Progenitor cell of endocrine pancreas (in vitro differentiated cells): ENCODE measurements at regions not wholly inside any gene's neighbourhood (a gene's known extent, or its start where the extent isn't known, plus 50 kb on each side); places are given as distances from the start of the nearest gene placed in this dataset.

Experiments used
- DNase-seq: peaks from one replicate; pipeline ENCODE4 v3.0.0; 2021; ENCODE audit warnings: low spot score; ENCODE audit not compliant: unreplicated experiment
- H3K27ac Mint-ChIP-seq: 2 replicates; pipeline ENCODE4 v1.8.0; 2021; ENCODE audit warnings: mild to moderate bottlenecking, moderate library complexity, mixed read lengths
- H3K27me3 Mint-ChIP-seq: 2 replicates; pipeline ENCODE4 v1.8.0; 2021; ENCODE audit warnings: mixed read lengths
- H3K36me3 Mint-ChIP-seq: 2 replicates; pipeline ENCODE4 v1.8.0; 2022; ENCODE audit warnings: mixed read lengths; ENCODE audit not compliant: insufficient read depth
- H3K4me1 Mint-ChIP-seq: 2 replicates; pipeline ENCODE4 v1.8.0; 2021; ENCODE audit warnings: low read depth, mixed read lengths
- H3K4me3 Mint-ChIP-seq: 2 replicates; pipeline ENCODE4 v1.8.0; 2021; ENCODE audit warnings: low read depth, mild to moderate bottlenecking, moderate library complexity, mixed read lengths
- H3K9me3 Mint-ChIP-seq: 2 replicates; pipeline ENCODE4 v1.8.0; 2021; ENCODE audit warnings: low read depth, mixed read lengths
- CTCF ChIP-seq: fragments of 200-600 bp; sonication (generic); IDR thresholded peaks from one replicate; pipeline ENCODE4 v1.5.0; 2021; ENCODE audit warnings: antibody characterized with exemption, mild to moderate bottlenecking; ENCODE audit not compliant: unreplicated experiment

GRCh38 chr6:19515939-19516338, 321.2 kb upstream of the ID4 start:
- Mint-ChIP-seq H3K9me3 (peaks cover 48% of the 10 kb centered on the region), H3K4me3 (no peak overlapping the region), H3K4me1 (no peaks in the 10 kb centered on the region), H3K27ac (no peak overlapping the region), H3K36me3 (peaks cover 16% of the 10 kb centered on the region), H3K27me3 (no peaks in the 10 kb centered on the region)
- no peak for DNase-seq
- no peak for TF ChIP-seq CTCF

GRCh38 chr6:19519941-19520340, 317.2 kb upstream of the ID4 start:
- Mint-ChIP-seq H3K4me1 (peaks cover 3% of the 10 kb centered on the region), H3K27me3 (no peaks in the 10 kb centered on the region), H3K4me3 (no peak overlapping the region), H3K36me3 (peaks cover 11% of the 10 kb centered on the region), H3K9me3 (peaks cover 25% of the 10 kb centered on the region), H3K27ac (no peak overlapping the region)
- no peak for DNase-seq
- TF ChIP-seq CTCF = no peak

GRCh38 chr6:19524366-19525186, 312.6 kb upstream of the ID4 start:
- Mint-ChIP-seq H3K4me3 (no peak overlapping the region), H3K27me3 (no peaks in the 10 kb centered on the region), H3K4me1 (peaks cover 4% of the 10 kb centered on the region), H3K9me3 (peaks cover 11% of the 10 kb centered on the region), H3K27ac (no peak overlapping the region), H3K36me3 (no peaks in the 10 kb centered on the region)
- DNase-seq = no peak
- TF ChIP-seq CTCF = no peak

GRCh38 chr6:19525673-19526072, 311.5 kb upstream of the ID4 start:
- DNase-seq = no peak
- Mint-ChIP-seq H3K4me1 (peaks cover 4% of the 10 kb centered on the region), H3K9me3 (peaks cover 10% of the 10 kb centered on the region), H3K27me3 (no peaks in the 10 kb centered on the region), H3K36me3 (no peaks in the 10 kb centered on the region), H3K4me3 (no peak overlapping the region), H3K27ac (no peak overlapping the region)
- no peak for TF ChIP-seq CTCF

- Mint-ChIP-seq H3K27ac (no peak overlapping the region), H3K27me3 (no peaks in the 10 kb centered on the region), H3K4me3 (no peak overlapping the region), H3K4me1 (peaks cover 4% of the 10 kb centered on the region), H3K9me3 (peaks cover 10% of the 10 kb centered on the region), H3K36me3 (no peaks in the 10 kb centered on the region)
- DNase-seq = no peak
- no peak for TF ChIP-seq CTCF
These were observed 307.0 kb upstream of the ID4 start for GRCh38 chr6:19530188-19530587.
